OCI-LY1 (cell line): ENCODE measurements at regions not wholly inside any gene's neighbourhood (a gene's known extent, or its start where the extent isn't known, plus 50 kb on each side); places are given as distances from the start of the nearest gene placed in this dataset.

Source experiments
- H2AFZ ChIP-seq: fragments of 200-600 bp; sonication (generic), shearing (Covaris generic); 2 replicates; pipeline ENCODE4 v1.6.0; 2014; ENCODE audit warnings: antibody characterized with exemption, mild to moderate bottlenecking, low read length
- H3F3A ChIP-seq: fragments of 200-600 bp; sonication (generic), shearing (Covaris generic); 2 replicates; pipeline ENCODE4 v1.6.0; 2014; ENCODE audit warnings: mild to moderate bottlenecking, antibody characterized with exemption, low read length, moderate library complexity; ENCODE audit not compliant: insufficient read depth
- H3K27ac ChIP-seq: fragments of 200-600 bp; sonication (generic); 2 replicates; pipeline ENCODE4 v1.5.1; 2014; ENCODE audit warnings: low read length, mixed run types, mild to moderate bottlenecking, low read depth; ENCODE audit not compliant: poor library complexity, severe bottlenecking
- H3K27me3 ChIP-seq: fragments of 200-600 bp; sonication (generic); 2 replicates; pipeline ENCODE4 v1.6.0; 2014; ENCODE audit warnings: antibody characterized with exemption, mild to moderate bottlenecking, low read length, moderate library complexity; ENCODE audit not compliant: insufficient read depth
- H3K36me3 ChIP-seq: fragments of 200-600 bp; sonication (generic); 2 replicates; pipeline ENCODE4 v1.6.1; 2014; ENCODE audit warnings: mild to moderate bottlenecking, antibody characterized with exemption, low read length, moderate library complexity, mixed read lengths; ENCODE audit not compliant: insufficient read depth
- H3K4me1 ChIP-seq: fragments of 200-600 bp; sonication (generic); 2 replicates; pipeline ENCODE4 v1.5.1; 2014; ENCODE audit warnings: mild to moderate bottlenecking, low read length, moderate library complexity; ENCODE audit not compliant: insufficient read depth, severe bottlenecking
- H3K4me2 ChIP-seq: fragments of 200-600 bp; sonication (generic), shearing (Covaris generic); 2 replicates; pipeline ENCODE4 v1.6.1; 2014; ENCODE audit warnings: low read length
- H3K4me3 ChIP-seq: fragments of 200-600 bp; sonication (generic); 2 replicates; pipeline ENCODE4 v1.5.1; 2014; ENCODE audit warnings: low read length, low read depth, mild to moderate bottlenecking, mixed read lengths; ENCODE audit not compliant: poor library complexity, severe bottlenecking
- H3K79me2 ChIP-seq: fragments of 200-600 bp; shearing (Covaris generic); 2 replicates; pipeline ENCODE4 v1.6.1; 2016; ENCODE audit warnings: mixed run types, low read length, mixed read lengths; ENCODE audit not compliant: insufficient read depth
- H3K9ac ChIP-seq: fragments of 200-600 bp; sonication (generic), shearing (Covaris generic); 2 replicates; pipeline ENCODE4 v1.6.1; 2014; ENCODE audit warnings: mild to moderate bottlenecking, low read length, mixed read lengths
- H3K9me2 ChIP-seq: fragments of 200-600 bp; sonication (generic), shearing (Covaris generic); 2 replicates; pipeline ENCODE4 v1.6.1; 2014; ENCODE audit warnings: low read depth, mild to moderate bottlenecking, low read length, mixed read lengths
- H3K9me3 ChIP-seq: fragments of 200-600 bp; shearing (Covaris generic); 2 replicates; pipeline ENCODE4 v1.6.1; 2014; ENCODE audit warnings: low read length, mixed read lengths
- H4K20me1 ChIP-seq: fragments of 200-600 bp; sonication (generic), shearing (Covaris generic); 2 replicates; pipeline ENCODE4 v1.6.0; 2016; ENCODE audit warnings: mild to moderate bottlenecking, low read length; ENCODE audit not compliant: insufficient read depth
- CTCF ChIP-seq: fragments of 200-600 bp; sonication (generic), shearing (Covaris generic); IDR thresholded peaks from 2 replicates; pipeline ENCODE4 v1.5.1; 2017; ENCODE audit warnings: mild to moderate bottlenecking, antibody characterized with exemption, low read length, moderate library complexity, mixed read lengths
- EZH2 ChIP-seq: fragments of 200-600 bp; sonication (generic), shearing (Covaris generic); IDR thresholded peaks from 2 replicates; pipeline ENCODE4 v1.8.0; 2017; ENCODE audit warnings: borderline replicate concordance, mixed run types, mild to moderate bottlenecking, antibody characterized with exemption, low read length, moderate library complexity, mixed read lengths

GRCh38 chr1:208324005-208324404 is 79.8 kb upstream of the PLXNA2 start:
- H3K27me3 ChIP-seq: no peaks in the 10 kb centered on the region
- no peaks in the 10 kb centered on the region for H3K79me2 ChIP-seq
- H3K9ac ChIP-seq: no peak overlapping the region
- no peak for TF ChIP-seq CTCF
- TF ChIP-seq EZH2: no peak
- H4K20me1 ChIP-seq: no peaks in the 10 kb centered on the region
- H3K4me1 ChIP-seq: no peaks in the 10 kb centered on the region
- no peaks in the 10 kb centered on the region for H3K9me2 ChIP-seq
- no peak overlapping the region for H2AFZ ChIP-seq
- no peak overlapping the region for H3K4me2 ChIP-seq
- no peaks in the 10 kb centered on the region for H3K9me3 ChIP-seq
- no peak overlapping the region for H3K27ac ChIP-seq
- H3K4me3 ChIP-seq: no peak overlapping the region
- H3K36me3 ChIP-seq: no peaks in the 10 kb centered on the region
- H3F3A ChIP-seq: no peaks in the 10 kb centered on the region

- H3K9me2 ChIP-seq: no peaks in the 10 kb centered on the region
- TF ChIP-seq EZH2: no peak
- no peak for TF ChIP-seq CTCF
- H3K4me3 ChIP-seq: no peak overlapping the region
- H3K4me1 ChIP-seq: no peaks in the 10 kb centered on the region
- no peaks in the 10 kb centered on the region for H3K27me3 ChIP-seq
- no peak overlapping the region for H2AFZ ChIP-seq
- H3K36me3 ChIP-seq: no peaks in the 10 kb centered on the region
- no peak overlapping the region for H3K4me2 ChIP-seq
- no peaks in the 10 kb centered on the region for H3F3A ChIP-seq
- H3K79me2 ChIP-seq: no peaks in the 10 kb centered on the region
- H3K9ac ChIP-seq: no peak overlapping the region
- no peaks in the 10 kb centered on the region for H3K9me3 ChIP-seq
- H3K27ac ChIP-seq: no peak overlapping the region
- H4K20me1 ChIP-seq: no peaks in the 10 kb centered on the region
These were observed 81.8 kb upstream of the PLXNA2 start for GRCh38 chr1:208326033-208326432.

- no peak for TF ChIP-seq CTCF
- H3F3A ChIP-seq: no peaks in the 10 kb centered on the region
These were observed 85.1 kb upstream of the PLXNA2 start for GRCh38 chr1:208329300-208329699.

More at GRCh38 chr1:208329300-208329699, 85.1 kb upstream of the PLXNA2 start:
- no peaks in the 10 kb centered on the region for H4K20me1 ChIP-seq
- no peaks in the 10 kb centered on the region for H3K79me2 ChIP-seq
- H3K9me3 ChIP-seq: no peaks in the 10 kb centered on the region
- no peak overlapping the region for H2AFZ ChIP-seq
- H3K27ac ChIP-seq: no peak overlapping the region
- no peaks in the 10 kb centered on the region for H3K4me1 ChIP-seq
- H3K9ac ChIP-seq: no peak overlapping the region
- no peaks in the 10 kb centered on the region for H3K27me3 ChIP-seq
- no peak overlapping the region for H3K4me2 ChIP-seq
- H3K4me3 ChIP-seq: no peak overlapping the region
- no peaks in the 10 kb centered on the region for H3K9me2 ChIP-seq
- H3K36me3 ChIP-seq: no peaks in the 10 kb centered on the region
